ENCODE measurements at regions not wholly inside any gene's neighbourhood (a gene's known extent, or its start where the extent isn't known, plus 50 kb on each side); places are given as distances from the start of the nearest gene placed in this dataset.

- TF ChIP-seq ZBTB44 (CRISPR knock-in tag; IDR thresholded peaks at IDR 0.05), result no peak
- TF ChIP-seq ZNF564 (CRISPR knock-in tag; IDR thresholded peaks at IDR 0.05), result no peak
- no peak for TF ChIP-seq SETDB1 (CRISPR knock-in tag; IDR thresholded peaks at IDR 0.05; ENCODE audit: borderline replicate concordance)
- no peak for TF ChIP-seq ZNF883 (CRISPR knock-in tag; IDR thresholded peaks at IDR 0.05; ENCODE audit: not compliant biosample characterization)
- TF ChIP-seq ZBTB14 (CRISPR knock-in tag; IDR thresholded peaks at IDR 0.05), result no peak
- no peak for TF ChIP-seq DNMT3B (CRISPR knock-in tag; conservative IDR thresholded peaks at IDR 0.05)
- no peak for TF ChIP-seq ZNF776 (CRISPR knock-in tag; IDR thresholded peaks at IDR 0.05)
- TF ChIP-seq MTA3 (CRISPR knock-in tag; IDR thresholded peaks at IDR 0.05), result no peak
- TF ChIP-seq MAF1 (CRISPR knock-in tag; IDR thresholded peaks at IDR 0.05; ENCODE audit: borderline replicate concordance), result no peak
- no peak for TF ChIP-seq ETS1 (CRISPR knock-in tag; IDR thresholded peaks at IDR 0.05)
- TF ChIP-seq NBN (conservative IDR thresholded peaks at IDR 0.05), result no peak
- no peak; the same call in 1 of the 2 replicates for TF ChIP-seq RXRA (CRISPR knock-in tag; IDR thresholded peaks at IDR 0.05)
- no peak for TF ChIP-seq CCDC6 (CRISPR knock-in tag; IDR thresholded peaks at IDR 0.05)
- no peak for TF ChIP-seq SRSF1 (optimal IDR thresholded peaks at IDR 0.05; ENCODE audit: low read depth, low read length)
- no peak for TF ChIP-seq BATF2 (CRISPR knock-in tag; IDR thresholded peaks at IDR 0.05)
- TF ChIP-seq ATF5 (CRISPR knock-in tag; IDR thresholded peaks at IDR 0.05; ENCODE audit: low read depth), result no peak
- TF ChIP-seq ZNF543 (CRISPR knock-in tag; IDR thresholded peaks at IDR 0.05), result no peak
- no peak for TF ChIP-seq SMAD1 (CRISPR knock-in tag; IDR thresholded peaks at IDR 0.05; ENCODE audit: borderline replicate concordance, low read depth)
- TF ChIP-seq HMGXB4 (CRISPR knock-in tag; IDR thresholded peaks at IDR 0.05; ENCODE audit: borderline replicate concordance in 1 of 2, low read depth in 1 of 2), result no peak
- TF ChIP-seq KAT7 (CRISPR knock-in tag; IDR thresholded peaks at IDR 0.05; ENCODE audit: borderline replicate concordance), result no peak
- TF ChIP-seq ZNF180 (CRISPR knock-in tag; IDR thresholded peaks at IDR 0.05; ENCODE audit: borderline replicate concordance, low read depth), result no peak
These were observed 174.7 kb upstream of the DAAM1 start (continued) for GRCh38 chr14:59013672-59014298.

All from HepG2 (cell line).